ELR (cell line): ENCODE measurements at regions not wholly inside any gene's neighbourhood (a gene's known extent, or its start where the extent isn't known, plus 50 kb on each side); places are given as distances from the start of the nearest gene placed in this dataset.
A peak's percentile ranks its signal among the peaks of the same experiment; 100 is the strongest.

Experiments
- DNase-seq: peaks from one replicate; pipeline ENCODE4 v3.0.0-alpha.2; 2015; ENCODE audit warnings: low read depth

GRCh38 chr5:30063503-30063902 lies 1130.0 kb upstream of the CDH6 start:
- no peak for DNase-seq

- no peak for DNase-seq
Observed at GRCh38 chr5:30051976-30052375, 1141.5 kb upstream of the CDH6 start.

GRCh38 chr5:30050056-30050815 lies 1143.2 kb upstream of the CDH6 start:
- DNase-seq, result no peak

GRCh38 chr5:30042677-30043076 lies 1150.8 kb upstream of the CDH6 start:
- no peak for DNase-seq

GRCh38 chr5:30041831-30042385 lies 1151.6 kb upstream of the CDH6 start:
- DNase-seq, result no peak

- DNase-seq, result no peak
Observed at GRCh38 chr5:30041291-30041690, 1152.2 kb upstream of the CDH6 start.

- DNase-seq, result peak; percentile 24
Observed at GRCh38 chr5:30040488-30041118, 1152.9 kb upstream of the CDH6 start.

- no peak for DNase-seq
Observed at GRCh38 chr5:30039379-30039778, 1154.1 kb upstream of the CDH6 start.

GRCh38 chr5:30034870-30035269 lies 1158.6 kb upstream of the CDH6 start:
- DNase-seq, result no peak

- DNase-seq, result no peak
Observed at GRCh38 chr5:30030101-30030500, 1163.4 kb upstream of the CDH6 start.

GRCh38 chr5:30001826-30002225 lies 1191.7 kb upstream of the CDH6 start:
- no peak for DNase-seq

GRCh38 chr5:30000231-30000630 lies 1193.3 kb upstream of the CDH6 start:
- no peak for DNase-seq

- no peak for DNase-seq
Observed at GRCh38 chr5:29995154-29995553, 1198.3 kb upstream of the CDH6 start.

- no peak for DNase-seq
Observed at GRCh38 chr5:29994519-29994918, 1199.0 kb upstream of the CDH6 start.

- no peak for DNase-seq
Observed at GRCh38 chr5:29993286-29993685, 1200.2 kb upstream of the CDH6 start.

- no peak for DNase-seq
Observed at GRCh38 chr5:29992248-29992647, 1201.2 kb upstream of the CDH6 start.

GRCh38 chr5:29990681-29991080 lies 1202.8 kb upstream of the CDH6 start:
- DNase-seq, result no peak

GRCh38 chr5:29984156-29984540 lies 1209.3 kb upstream of the CDH6 start:
- no peak for DNase-seq

GRCh38 chr5:29983528-29984155 lies 1209.8 kb upstream of the CDH6 start:
- no peak for DNase-seq

GRCh38 chr5:29982457-29982856 lies 1211.0 kb upstream of the CDH6 start:
- DNase-seq, result no peak

- no peak for DNase-seq
Observed at GRCh38 chr5:29972597-29972996, 1220.9 kb upstream of the CDH6 start.

GRCh38 chr5:29963956-29964355 lies 1229.5 kb upstream of the CDH6 start:
- no peak for DNase-seq

GRCh38 chr5:29960323-29960722 lies 1233.2 kb upstream of the CDH6 start:
- no peak for DNase-seq
